ENCODE measurements at regions not wholly inside any gene's neighbourhood (a gene's known extent, or its start where the extent isn't known, plus 50 kb on each side); places are given as distances from the start of the nearest gene placed in this dataset.
"Not testable (repeated sequence)": the region's sequence is repeated elsewhere in the genome, so short reads cannot be mapped to it uniquely, and the experiment has no call there.

DNA sequence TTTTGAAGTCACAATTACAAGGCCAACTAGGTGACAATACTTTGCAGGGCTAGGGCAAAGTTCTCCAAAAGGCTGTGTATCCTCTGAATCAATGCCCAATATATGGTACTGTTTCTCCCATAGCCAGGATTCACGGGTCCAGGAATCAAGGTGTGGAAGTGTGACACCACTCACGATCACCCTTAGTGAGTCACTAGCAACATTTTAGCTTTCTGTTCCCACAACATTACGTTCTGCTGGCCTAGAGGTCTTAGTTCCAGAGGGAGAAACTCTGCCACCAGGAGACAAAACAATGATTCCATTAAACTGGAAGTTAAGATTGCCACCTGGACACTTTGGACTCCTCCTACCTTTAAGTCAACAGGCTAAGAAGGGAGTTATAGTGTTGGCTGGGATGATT is 88.5 kb upstream of the RANBP6 start:
- TF ChIP-seq EZH2 (IDR thresholded peaks at IDR 0.05; ENCODE audit: borderline replicate concordance, low read depth, low read length, poor library complexity, severe bottlenecking), result not testable (repeated sequence)
- TF ChIP-seq, protein P1, sequence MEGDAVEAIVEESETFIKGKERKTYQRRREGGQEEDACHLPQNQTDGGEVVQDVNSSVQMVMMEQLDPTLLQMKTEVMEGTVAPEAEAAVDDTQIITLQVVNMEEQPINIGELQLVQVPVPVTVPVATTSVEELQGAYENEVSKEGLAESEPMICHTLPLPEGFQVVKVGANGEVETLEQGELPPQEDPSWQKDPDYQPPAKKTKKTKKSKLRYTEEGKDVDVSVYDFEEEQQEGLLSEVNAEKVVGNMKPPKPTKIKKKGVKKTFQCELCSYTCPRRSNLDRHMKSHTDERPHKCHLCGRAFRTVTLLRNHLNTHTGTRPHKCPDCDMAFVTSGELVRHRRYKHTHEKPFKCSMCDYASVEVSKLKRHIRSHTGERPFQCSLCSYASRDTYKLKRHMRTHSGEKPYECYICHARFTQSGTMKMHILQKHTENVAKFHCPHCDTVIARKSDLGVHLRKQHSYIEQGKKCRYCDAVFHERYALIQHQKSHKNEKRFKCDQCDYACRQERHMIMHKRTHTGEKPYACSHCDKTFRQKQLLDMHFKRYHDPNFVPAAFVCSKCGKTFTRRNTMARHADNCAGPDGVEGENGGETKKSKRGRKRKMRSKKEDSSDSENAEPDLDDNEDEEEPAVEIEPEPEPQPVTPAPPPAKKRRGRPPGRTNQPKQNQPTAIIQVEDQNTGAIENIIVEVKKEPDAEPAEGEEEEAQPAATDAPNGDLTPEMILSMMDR (conservative IDR thresholded peaks at IDR 0.05; ENCODE audit: low read depth, low read length), result not testable (repeated sequence)

Data from A673 (cell line).